PC-3 (cell line): ENCODE measurements at regions not wholly inside any gene's neighbourhood (a gene's known extent, or its start where the extent isn't known, plus 50 kb on each side); places are given as distances from the start of the nearest gene placed in this dataset.

Source experiments
- CTCF ChIP-seq: fragments of 300-600 bp; sonication (generic); conservative IDR thresholded peaks from 2 replicates; pipeline ENCODE4 v1.5.1; 2017; ENCODE audit warnings: antibody characterized with exemption, low read depth, mild to moderate bottlenecking, low read length
- EZH2 ChIP-seq: fragments of 300-600 bp; sonication (generic); IDR thresholded peaks from one replicate; pipeline ENCODE4 v1.6.1; 2017; ENCODE audit warnings: antibody characterized with exemption, mild to moderate bottlenecking, low read length; ENCODE audit not compliant: unreplicated experiment
- EZH2phosphoT487 ChIP-seq: fragments of 300-600 bp; sonication (generic); IDR thresholded peaks from 2 replicates; pipeline ENCODE4 v1.6.1; 2018; ENCODE audit warnings: mild to moderate bottlenecking, antibody characterized with exemption, low read length, borderline replicate concordance

GRCh38 chr4:66572949-66573348 is 902.7 kb upstream of the EPHA5 start:
- TF ChIP-seq CTCF = no peak
- no peak for TF ChIP-seq EZH2
- TF ChIP-seq EZH2phosphoT487 = no peak
